Mesenchymal stem cell (in vitro differentiated cells and primary cell): ENCODE measurements at regions not wholly inside any gene's neighbourhood (a gene's known extent, or its start where the extent isn't known, plus 50 kb on each side); places are given as distances from the start of the nearest gene placed in this dataset.

ENCODE experiments used
- DNase-seq: peaks from one replicate; pipeline ENCODE4 v3.0.0-alpha.2; 2013
- H2AFZ ChIP-seq: one replicate; pipeline ENCODE4 v1.6.1; 2013; ENCODE audit warnings: low read depth, mild to moderate bottlenecking, control low read depth, inconsistent platforms, low read length, moderate library complexity
- H2AK5ac ChIP-seq: 2 replicates; pipeline ENCODE4 v1.6.1; 2013; ENCODE audit warnings: low read length, moderate library complexity, mild to moderate bottlenecking, inconsistent platforms; ENCODE audit not compliant: severe bottlenecking
- H2BK120ac ChIP-seq: one replicate; pipeline ENCODE4 v1.6.1; 2013; ENCODE audit warnings: low read depth, mild to moderate bottlenecking, inconsistent platforms, low read length, moderate library complexity
- H2BK12ac ChIP-seq, 2 experiments: one replicate each; pipeline ENCODE4 v1.6.1; 2013; ENCODE audit warnings: inconsistent platforms in 2 of 2, low read length in 2 of 2, mild to moderate bottlenecking in 2 of 2, moderate library complexity in 2 of 2, control low read depth in 1 of 2
- H2BK15ac ChIP-seq: one replicate; pipeline ENCODE4 v1.6.1; 2013; ENCODE audit warnings: mild to moderate bottlenecking, low read depth, inconsistent platforms; ENCODE audit not compliant: poor library complexity, severe bottlenecking
- H2BK5ac ChIP-seq: 2 replicates; pipeline ENCODE4 v1.6.1; 2013; ENCODE audit warnings: low read depth, mild to moderate bottlenecking, low read length, control low read depth, inconsistent platforms; ENCODE audit not compliant: poor library complexity, severe bottlenecking
- H3K14ac ChIP-seq, 2 experiments: one replicate each; pipeline ENCODE4 v1.6.1; 2013; ENCODE audit warnings: inconsistent platforms in 2 of 2, low read length in 2 of 2, control low read depth in 1 of 2, mild to moderate bottlenecking in 1 of 2, moderate library complexity in 1 of 2
- H3K18ac ChIP-seq, 2 experiments: one replicate each; pipeline ENCODE4 v1.6.1; 2013; ENCODE audit warnings: inconsistent platforms in 2 of 2, low read length in 2 of 2, control low read depth in 1 of 2, low read depth in 1 of 2, mild to moderate bottlenecking in 1 of 2
- H3K23ac ChIP-seq, 2 experiments: one replicate each; pipeline ENCODE4 v1.6.1; 2013; ENCODE audit warnings: inconsistent platforms in 2 of 2, low read length in 2 of 2, mild to moderate bottlenecking in 2 of 2, moderate library complexity in 2 of 2, control low read depth in 1 of 2
- H3K27ac ChIP-seq: 2 replicates; pipeline ENCODE4 v1.5.1; 2013; ENCODE audit warnings: mild to moderate bottlenecking, moderate library complexity, low read length, control low read depth, inconsistent platforms; ENCODE audit not compliant: poor library complexity, severe bottlenecking
- H3K27me3 ChIP-seq, 2 experiments: 2 replicates each; pipeline versions ENCODE4 v1.6.1 to v1.7.0; 2013; ENCODE audit warnings: low read length in 2 of 2, mild to moderate bottlenecking in 2 of 2, moderate library complexity in 2 of 2, control low read depth in 1 of 2, inconsistent platforms in 1 of 2; ENCODE audit not compliant: control insufficient read depth in 1 of 2, insufficient read depth in 1 of 2
- H3K36me3 ChIP-seq, 2 experiments: 2 replicates each; pipeline versions ENCODE4 v1.6.1 to v1.7.0; 2013; ENCODE audit warnings: low read length in 2 of 2, control low read depth in 1 of 2, inconsistent platforms in 1 of 2, low read depth in 1 of 2, mild to moderate bottlenecking in 1 of 2; ENCODE audit not compliant: insufficient read depth in 2 of 2, control insufficient read depth in 1 of 2
- H3K4ac ChIP-seq, 2 experiments: one replicate each; pipeline ENCODE4 v1.6.1; 2013; ENCODE audit warnings: inconsistent platforms in 2 of 2, low read length in 2 of 2, mild to moderate bottlenecking in 2 of 2, moderate library complexity in 2 of 2, control low read depth in 1 of 2, low read depth in 1 of 2
- H3K4me1 ChIP-seq: 2 replicates; pipeline ENCODE4 v1.6.1; 2013; ENCODE audit warnings: low read depth, low read length, control low read depth; ENCODE audit not compliant: control insufficient read depth, insufficient read depth
- H3K4me2 ChIP-seq: 2 replicates; pipeline ENCODE4 v1.6.1; 2013; ENCODE audit warnings: low read length, mild to moderate bottlenecking, inconsistent platforms; ENCODE audit not compliant: poor library complexity, severe bottlenecking
- H3K4me3 ChIP-seq, 2 experiments: 2 replicates each; pipeline versions ENCODE4 v1.5.1 to v1.7.0; 2013; ENCODE audit warnings: low read length in 2 of 2, mild to moderate bottlenecking in 2 of 2, control low read depth in 1 of 2, low read depth in 1 of 2; ENCODE audit not compliant: insufficient read depth in 1 of 2
- H3K79me1 ChIP-seq: replicated peaks from 2 replicates; pipeline ENCODE4 v1.6.1; 2013; ENCODE audit warnings: mild to moderate bottlenecking, control low read depth, low read length, inconsistent platforms; ENCODE audit not compliant: poor library complexity, severe bottlenecking
- H3K9ac ChIP-seq: 2 replicates; pipeline ENCODE4 v1.7.0; 2013; ENCODE audit warnings: mild to moderate bottlenecking, low read length, moderate library complexity
- H3K9me3 ChIP-seq: 2 replicates; pipeline ENCODE4 v1.7.0; 2013; ENCODE audit warnings: mild to moderate bottlenecking, low read length; ENCODE audit not compliant: control insufficient read depth
- H4K8ac ChIP-seq: one replicate; pipeline ENCODE4 v1.6.1; 2013; ENCODE audit warnings: inconsistent platforms, mild to moderate bottlenecking, low read length, moderate library complexity
- H4K91ac ChIP-seq: one replicate; pipeline ENCODE4 v1.6.1; 2013; ENCODE audit warnings: mild to moderate bottlenecking, low read length, inconsistent platforms
- WGBS: methylation state at CpG from one replicate; pipeline ENCODE4 v1.1.7; 2013; ENCODE audit warnings: mixed read lengths; 5-methylcytosine and 5-hydroxymethylcytosine counted together

DNA sequence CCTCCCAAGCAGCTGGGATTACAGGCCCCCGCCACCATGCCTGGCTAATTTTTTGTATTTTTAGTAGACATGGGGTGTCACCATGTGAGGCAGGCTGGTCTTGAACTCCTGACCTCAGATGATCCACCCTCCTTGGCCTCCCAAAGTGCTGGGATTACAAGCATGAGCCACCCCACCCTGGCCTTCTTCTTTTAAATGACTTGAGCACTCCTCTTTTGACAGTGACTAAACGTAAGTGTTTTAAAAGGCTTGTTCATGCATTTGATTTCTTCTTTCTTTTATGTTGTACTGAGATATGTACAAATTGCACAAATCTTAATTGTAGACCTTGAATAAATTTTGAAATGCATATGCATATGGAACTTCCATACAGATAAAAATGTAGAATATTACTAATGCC, 337.9 kb downstream of the CETN3 start:
- Histone ChIP-seq H2BK120ac (peak overlapping the region; percentile 34), H3K4me1 (no peaks in the 10 kb centered on the region), H3K9me3 (peaks cover 3% of the 10 kb centered on the region), H2BK5ac (no peak overlapping the region), H3K4me3 (no peak overlapping the region), H3K18ac (no peak overlapping the region), H3K4ac (no peak overlapping the region), H2BK15ac (no peak overlapping the region), H3K36me3 (no peaks in the 10 kb centered on the region), H2BK12ac (no peak overlapping the region), H3K27ac (no peak overlapping the region), H3K79me1 (no peaks in the 10 kb centered on the region), H2AFZ (no peak overlapping the region), H2AK5ac (no peak overlapping the region), H4K91ac (no peak overlapping the region), H3K27me3 (no peaks in the 10 kb centered on the region), H3K9ac (no peak overlapping the region), H3K23ac (no peak overlapping the region), H3K14ac (no peak overlapping the region), H3K4me2 (no peak overlapping the region), H4K8ac (no peak overlapping the region)
- WGBS: 100% methylated on average over 1 of the region's 2 CpGs
- no peak for DNase-seq

DNA sequence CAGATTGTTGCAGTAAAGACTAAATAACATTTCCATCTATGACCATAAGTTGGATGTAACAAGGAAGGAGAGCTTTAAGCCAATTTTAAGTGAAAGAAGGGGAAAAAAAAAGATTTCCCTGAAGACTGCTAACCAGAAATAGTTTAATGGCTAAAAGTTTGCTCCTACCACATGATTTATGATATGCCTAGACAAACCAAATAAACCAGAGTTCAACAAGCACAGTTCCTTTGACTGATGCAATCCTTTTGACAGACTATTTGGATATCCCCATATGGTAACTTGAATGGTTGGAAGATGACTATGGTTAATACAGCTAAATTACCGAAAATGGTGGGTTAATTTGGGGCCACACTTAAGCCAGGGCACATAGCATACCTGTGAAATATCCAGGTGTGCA, 338.5 kb downstream of the CETN3 start:
- Histone ChIP-seq H3K4me2 (no peak overlapping the region), H3K4ac (no peak overlapping the region), H2BK15ac (no peak overlapping the region), H3K79me1 (no peaks in the 10 kb centered on the region), H3K27me3 (no peaks in the 10 kb centered on the region), H3K14ac (no peak overlapping the region), H2BK12ac (no peak overlapping the region), H4K91ac (no peak overlapping the region), H2BK5ac (no peak overlapping the region), H4K8ac (no peak overlapping the region), H2AK5ac (no peak overlapping the region), H2AFZ (no peak overlapping the region), H3K9ac (no peak overlapping the region), H3K9me3 (peaks cover 3% of the 10 kb centered on the region), H3K4me1 (no peaks in the 10 kb centered on the region), H3K23ac (no peak overlapping the region), H3K18ac (no peak overlapping the region), H3K4me3 (no peak overlapping the region), H2BK120ac (no peak overlapping the region), H3K27ac (no peak overlapping the region), H3K36me3 (no peaks in the 10 kb centered on the region)
- 30% methylated on average over 1 of the region's 1 CpG for WGBS
- DNase-seq: peak; percentile 32

DNA sequence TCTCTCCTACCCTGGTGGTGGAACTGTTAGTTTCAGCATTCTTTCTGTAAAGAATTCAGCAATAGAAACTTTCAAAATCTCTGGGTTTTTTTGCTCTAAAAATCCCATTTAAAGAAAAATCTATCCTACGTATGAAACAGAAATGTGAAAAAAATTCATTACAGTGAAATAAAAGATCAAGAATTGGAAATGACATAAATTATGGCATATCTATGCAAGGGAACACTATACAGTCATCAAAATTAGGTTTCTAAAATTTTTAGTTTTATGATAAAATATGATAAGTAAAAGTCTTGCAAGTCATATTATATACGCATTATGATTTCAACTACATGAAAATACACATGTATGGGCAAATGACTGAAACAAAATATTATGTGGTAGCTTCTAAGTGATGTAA, 342.6 kb downstream of the CETN3 start:
- no peaks in the 10 kb centered on the region for H3K4me1 ChIP-seq
- no peak overlapping the region for H2BK12ac ChIP-seq
- no peak for DNase-seq
- no peak overlapping the region for H3K4me2 ChIP-seq
- H3K36me3 ChIP-seq: no peaks in the 10 kb centered on the region
- no peak overlapping the region for H2BK5ac ChIP-seq
- no peak overlapping the region for H2AK5ac ChIP-seq
- H3K27ac ChIP-seq: no peak overlapping the region
- no peak overlapping the region for H3K4me3 ChIP-seq
- no peak overlapping the region for H2AFZ ChIP-seq
- no peak overlapping the region for H3K23ac ChIP-seq
- H2BK15ac ChIP-seq: no peak overlapping the region
- H3K14ac ChIP-seq: no peak overlapping the region
- H3K79me1 ChIP-seq: no peaks in the 10 kb centered on the region
- no CpG with 5 or more reads among the region's 2 CpGs for WGBS
- H3K9ac ChIP-seq: no peak overlapping the region
- no peak overlapping the region for H4K91ac ChIP-seq
- H3K27me3 ChIP-seq: no peaks in the 10 kb centered on the region
- H3K9me3 ChIP-seq: peaks cover 3% of the 10 kb centered on the region
- no peak overlapping the region for H2BK120ac ChIP-seq
- H3K4ac ChIP-seq: no peak overlapping the region
- H3K18ac ChIP-seq: no peak overlapping the region
- H4K8ac ChIP-seq: no peak overlapping the region

DNA sequence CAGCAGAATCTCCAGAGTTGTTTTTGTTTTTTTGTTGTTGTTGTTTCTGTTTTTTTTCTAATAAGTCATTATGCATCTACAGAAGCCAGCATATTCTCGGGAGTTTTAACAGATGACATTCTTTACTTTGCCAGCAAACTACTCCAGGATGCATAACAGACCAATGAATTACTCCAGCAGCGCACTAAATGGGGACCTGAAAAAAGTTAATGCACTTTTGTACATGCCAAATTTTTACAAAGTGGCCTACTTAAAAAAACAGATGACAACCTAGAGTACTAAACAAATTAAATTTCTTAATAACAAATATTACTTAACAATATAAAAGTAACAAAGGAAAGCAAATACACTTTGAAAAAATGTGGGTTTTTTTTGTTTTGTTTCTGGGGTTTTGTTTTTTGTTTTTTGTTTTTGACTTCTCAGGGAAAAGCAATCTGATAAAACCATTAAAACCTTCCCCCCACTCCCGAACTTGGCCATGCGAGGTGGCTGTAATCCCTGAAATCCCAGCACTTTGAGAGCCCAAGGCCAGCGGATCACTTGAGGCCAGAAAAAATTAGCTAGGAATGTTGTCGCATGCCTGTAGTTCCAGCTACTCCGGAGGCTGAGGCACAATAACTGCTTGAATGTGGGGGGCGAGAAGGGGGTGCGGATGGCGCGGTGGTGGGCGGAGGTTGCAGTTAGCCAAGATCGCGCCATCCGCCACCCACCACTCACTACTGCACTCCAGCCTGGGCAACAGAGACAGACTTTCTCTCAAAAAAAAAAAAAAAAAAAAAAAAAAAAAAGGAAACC, 352.4 kb downstream of the CETN3 start:
- peak; percentile 16 for DNase-seq
- H3K79me1 ChIP-seq: no peaks in the 10 kb centered on the region
- peak overlapping the region; percentile 21 for H3K27ac ChIP-seq
- H2BK120ac ChIP-seq: no peak overlapping the region
- H3K9ac ChIP-seq: no peak overlapping the region
- H2BK12ac ChIP-seq: no peak overlapping the region
- no peak overlapping the region for H2AK5ac ChIP-seq
- H3K9me3 ChIP-seq: peaks cover 2% of the 10 kb centered on the region
- H2AFZ ChIP-seq: peak overlapping the region; percentile 30
- 23% methylated on average over 5 of the region's 15 CpGs for WGBS
- no peak overlapping the region for H4K91ac ChIP-seq
- H3K18ac ChIP-seq: peak overlapping the region in 1 of 2 experiments; percentile 37
- H2BK15ac ChIP-seq: no peak overlapping the region
- H3K4me2 ChIP-seq: no peak overlapping the region
- H3K4me3 ChIP-seq: no peak overlapping the region
- no peak overlapping the region for H3K23ac ChIP-seq
- H3K4me1 ChIP-seq: peaks cover 8% of the 10 kb centered on the region
- peak overlapping the region; percentile 87 for H4K8ac ChIP-seq
- no peak overlapping the region for H3K4ac ChIP-seq
- H3K36me3 ChIP-seq: no peaks in the 10 kb centered on the region
- H3K27me3 ChIP-seq: no peaks in the 10 kb centered on the region
- no peak overlapping the region for H3K14ac ChIP-seq
- no peak overlapping the region for H2BK5ac ChIP-seq
